A673 (cell line): ENCODE measurements at regions not wholly inside any gene's neighbourhood (a gene's known extent, or its start where the extent isn't known, plus 50 kb on each side); places are given as distances from the start of the nearest gene placed in this dataset.

Experiments used
- BruUV-seq: library from RNA; stranded (reverse); fragments of 400-500 nt; replicated peaks from 2 replicates; lab custom pipeline; 2021; lab: Mats Ljungman, UMichigan
- CTCF ChIA-PET: fragments of 300-600 bp; sonication (Branson Sonifier 250); formaldehyde crosslinking; loops from one replicate; lab custom pipeline; 2022; ENCODE audit warnings: antibody characterized with exemption; lab: Charles Lee
- POLR2A ChIA-PET: fragments of 300-600 bp; sonication (Branson Sonifier 250); formaldehyde crosslinking; loops from one replicate; lab custom pipeline; 2022; ENCODE audit warnings: antibody characterized with exemption; ENCODE audit not compliant: low non-redundant PET; lab: Charles Lee
- DNase-seq: peaks from one replicate; pipeline ENCODE4 v3.0.0-alpha.2; 2015; ENCODE audit warnings: low spot score
- H3K27ac ChIP-seq: fragments of 200-600 bp; sonication (generic); 2 replicates; pipeline ENCODE4 v1.5.1; 2016; ENCODE audit warnings: mixed run types, low read depth, mild to moderate bottlenecking, mixed read lengths, antibody characterized with exemption, low read length; ENCODE audit not compliant: poor library complexity, severe bottlenecking
- H3K27me3 ChIP-seq: fragments of 200-600 bp; sonication (generic); replicated peaks from 2 replicates; pipeline ENCODE4 v1.6.1; 2017; ENCODE audit warnings: mixed run types, low read depth, mild to moderate bottlenecking, mixed read lengths, antibody characterized with exemption, low read length; ENCODE audit not compliant: insufficient read depth, poor library complexity
- H3K36me3 ChIP-seq: fragments of 200-600 bp; sonication (generic); 2 replicates; pipeline ENCODE4 v1.6.1; 2016; ENCODE audit warnings: mixed run types, mild to moderate bottlenecking, mixed read lengths, antibody characterized with exemption, low read length; ENCODE audit not compliant: insufficient read depth, poor library complexity, severe bottlenecking
- H3K4me1 ChIP-seq: fragments of 200-600 bp; sonication (generic); 2 replicates; pipeline ENCODE4 v1.6.1; 2017; ENCODE audit warnings: mixed run types, mild to moderate bottlenecking, mixed read lengths, antibody characterized with exemption, low read length; ENCODE audit not compliant: insufficient read depth, poor library complexity, severe bottlenecking
- H3K4me3 ChIP-seq: fragments of 200-600 bp; sonication (generic); 2 replicates; pipeline ENCODE4 v1.5.1; 2016; ENCODE audit warnings: low read depth, mixed run types, mild to moderate bottlenecking, mixed read lengths, low read length; ENCODE audit not compliant: poor library complexity, severe bottlenecking
- H3K9me3 ChIP-seq: fragments of 200-600 bp; sonication (generic); 2 replicates; pipeline ENCODE4 v1.6.1; 2016; ENCODE audit warnings: mixed run types, low read depth, mild to moderate bottlenecking, mixed read lengths, antibody characterized with exemption, low read length; ENCODE audit not compliant: poor library complexity, severe bottlenecking
- EZH2 ChIP-seq: fragments of 200-600 bp; sonication (generic); IDR thresholded peaks from 2 replicates; pipeline ENCODE4 v1.6.1; 2017; ENCODE audit warnings: borderline replicate concordance, low read depth, mild to moderate bottlenecking, mixed read lengths, antibody characterized with exemption, low read length; ENCODE audit not compliant: poor library complexity, severe bottlenecking
- intact Hi-C: fragments of 100-400 bp; cut with micrococcal nuclease; formaldehyde crosslinking; loops from one replicate; pipeline ENCODE4 v1.10.0; 2022; ENCODE audit not compliant: unreplicated experiment
- TF ChIP-seq, protein P1 (sequence below): fragments of 300-800, 200-600 bp; sonication (generic); conservative IDR thresholded peaks from 2 replicates; pipeline ENCODE4 v1.5.1; 2017; ENCODE audit warnings: low read depth, mild to moderate bottlenecking, antibody characterized with exemption, low read length, moderate library complexity, mixed read lengths

DNA sequence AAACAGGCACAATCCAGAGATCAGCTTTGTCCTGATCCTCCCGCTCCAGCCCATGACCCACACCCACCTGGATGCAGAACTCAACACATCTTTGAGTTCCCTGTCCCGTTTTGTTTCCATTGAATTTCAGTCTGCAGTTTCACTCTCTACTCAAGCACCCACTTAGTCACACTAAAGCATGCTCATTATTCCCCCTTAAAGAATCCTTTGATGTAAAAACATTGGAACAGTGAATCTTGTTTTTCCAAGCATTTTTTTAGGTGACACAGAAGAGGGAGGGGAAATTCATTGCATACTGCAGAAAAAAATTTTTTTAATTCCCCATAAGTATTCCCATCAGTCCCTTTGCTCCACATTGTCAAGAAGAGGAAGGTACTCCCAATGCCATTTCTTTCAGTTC is 249.7 kb upstream of the TTC29 start:
- DNase-seq, result no peak
- Histone ChIP-seq H3K9me3 (no peaks in the 10 kb centered on the region), H3K27me3 (no peaks in the 10 kb centered on the region), H3K4me3 (no peak overlapping the region), H3K27ac (no peak overlapping the region), H3K4me1 (no peaks in the 10 kb centered on the region), H3K36me3 (no peaks in the 10 kb centered on the region)
- ChIA-PET CTCF (no interaction called here), POLR2A (no interaction called here)
- no TSS peak for BruUV-seq
- intact Hi-C loops, result no loop called here
- no peak for TF ChIP-seq EZH2
- TF ChIP-seq, protein P1, sequence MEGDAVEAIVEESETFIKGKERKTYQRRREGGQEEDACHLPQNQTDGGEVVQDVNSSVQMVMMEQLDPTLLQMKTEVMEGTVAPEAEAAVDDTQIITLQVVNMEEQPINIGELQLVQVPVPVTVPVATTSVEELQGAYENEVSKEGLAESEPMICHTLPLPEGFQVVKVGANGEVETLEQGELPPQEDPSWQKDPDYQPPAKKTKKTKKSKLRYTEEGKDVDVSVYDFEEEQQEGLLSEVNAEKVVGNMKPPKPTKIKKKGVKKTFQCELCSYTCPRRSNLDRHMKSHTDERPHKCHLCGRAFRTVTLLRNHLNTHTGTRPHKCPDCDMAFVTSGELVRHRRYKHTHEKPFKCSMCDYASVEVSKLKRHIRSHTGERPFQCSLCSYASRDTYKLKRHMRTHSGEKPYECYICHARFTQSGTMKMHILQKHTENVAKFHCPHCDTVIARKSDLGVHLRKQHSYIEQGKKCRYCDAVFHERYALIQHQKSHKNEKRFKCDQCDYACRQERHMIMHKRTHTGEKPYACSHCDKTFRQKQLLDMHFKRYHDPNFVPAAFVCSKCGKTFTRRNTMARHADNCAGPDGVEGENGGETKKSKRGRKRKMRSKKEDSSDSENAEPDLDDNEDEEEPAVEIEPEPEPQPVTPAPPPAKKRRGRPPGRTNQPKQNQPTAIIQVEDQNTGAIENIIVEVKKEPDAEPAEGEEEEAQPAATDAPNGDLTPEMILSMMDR, result no peak

DNA sequence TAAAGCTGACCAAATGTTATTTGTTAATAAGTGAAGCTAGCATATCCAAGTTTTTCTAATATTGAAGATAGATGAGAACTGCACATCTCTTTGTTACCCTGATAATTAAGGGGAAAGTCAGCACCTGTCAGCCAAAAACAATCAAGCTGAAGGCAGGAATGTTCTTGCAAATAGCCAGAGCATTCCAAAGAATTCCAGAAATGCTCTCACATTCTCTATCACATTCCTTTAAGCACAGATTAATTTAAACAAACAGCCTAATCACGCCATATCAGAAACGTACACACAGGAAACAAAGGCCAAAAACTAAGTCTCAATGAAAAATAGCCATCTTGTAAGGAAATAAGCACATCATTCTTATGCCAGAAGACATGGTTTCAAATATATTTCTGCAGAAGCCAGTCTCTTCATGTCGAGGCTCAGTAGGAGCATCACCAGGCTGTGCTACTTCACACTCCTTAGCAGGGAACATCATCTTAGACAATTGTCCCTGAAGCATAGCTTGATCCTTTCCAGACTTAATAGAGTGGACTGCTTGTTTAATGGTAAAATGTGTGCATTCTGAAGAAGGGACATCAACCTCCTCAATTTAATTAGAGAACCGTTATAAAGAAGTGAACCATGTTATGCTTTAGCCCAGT is 252.9 kb upstream of the TTC29 start:
- no peaks in the 10 kb centered on the region for H3K9me3 ChIP-seq
- TF ChIP-seq EZH2, result no peak
- TF ChIP-seq, protein P1, result no peak
- no peak overlapping the region for H3K27ac ChIP-seq
- ChIA-PET CTCF (no interaction called here), POLR2A (no interaction called here)
- H3K4me1 ChIP-seq, result no peaks in the 10 kb centered on the region
- no peak overlapping the region for H3K4me3 ChIP-seq
- no peaks in the 10 kb centered on the region for H3K27me3 ChIP-seq
- no TSS peak for BruUV-seq
- H3K36me3 ChIP-seq, result no peaks in the 10 kb centered on the region
- intact Hi-C loops, result no loop called here
- DNase-seq, result no peak

DNA sequence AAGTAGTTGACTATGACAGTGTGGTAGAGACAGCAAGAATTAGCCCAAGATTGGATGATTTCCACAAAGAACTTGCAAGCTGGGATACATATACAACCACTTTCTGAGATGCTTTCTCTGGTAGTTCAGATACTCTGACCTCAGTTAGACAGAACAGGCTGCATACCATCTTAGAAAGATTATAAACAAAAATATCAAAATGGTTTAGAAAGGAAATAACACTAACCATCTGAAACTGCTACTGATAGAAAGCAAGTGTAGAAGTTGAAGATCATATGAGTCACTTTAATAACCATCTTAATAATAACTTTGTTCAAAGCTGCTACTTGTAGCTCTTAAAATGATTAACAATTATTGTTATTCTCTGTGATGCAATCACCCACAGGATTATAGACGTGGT is 255.4 kb upstream of the TTC29 start:
- no peak for DNase-seq
- ChIA-PET CTCF (no interaction called here), POLR2A (no interaction called here)
- Histone ChIP-seq H3K27ac (no peak overlapping the region), H3K36me3 (no peaks in the 10 kb centered on the region), H3K27me3 (no peaks in the 10 kb centered on the region), H3K4me1 (no peaks in the 10 kb centered on the region), H3K9me3 (no peaks in the 10 kb centered on the region), H3K4me3 (no peak overlapping the region)
- no peak for TF ChIP-seq EZH2
- TF ChIP-seq, protein P1, result no peak
- intact Hi-C loops, result no loop called here
- no TSS peak for BruUV-seq
